ENCODE measurements at regions not wholly inside any gene's neighbourhood (a gene's known extent, or its start where the extent isn't known, plus 50 kb on each side); places are given as distances from the start of the nearest gene placed in this dataset.

DNA sequence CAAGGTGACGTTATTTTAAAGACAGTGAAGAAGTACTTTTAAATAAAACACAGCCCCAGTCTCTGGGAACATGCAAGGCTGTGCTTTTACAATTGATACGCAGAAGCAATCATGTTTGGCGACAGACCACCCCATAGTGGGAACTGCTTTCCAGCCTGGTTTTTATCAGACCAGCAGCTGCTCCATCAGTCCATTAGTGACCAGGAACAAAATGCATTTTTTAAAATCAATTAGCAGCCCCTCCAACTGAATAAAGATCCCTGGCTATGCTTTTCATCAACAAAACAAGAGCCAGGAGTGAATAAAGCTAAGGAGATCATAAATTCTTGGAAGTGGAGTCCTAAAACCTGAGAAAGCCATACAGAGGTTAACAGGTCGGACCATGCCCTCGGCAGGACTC, 153.0 kb upstream of the TENM3 start:
- FAIRE-seq: no peak

DNA sequence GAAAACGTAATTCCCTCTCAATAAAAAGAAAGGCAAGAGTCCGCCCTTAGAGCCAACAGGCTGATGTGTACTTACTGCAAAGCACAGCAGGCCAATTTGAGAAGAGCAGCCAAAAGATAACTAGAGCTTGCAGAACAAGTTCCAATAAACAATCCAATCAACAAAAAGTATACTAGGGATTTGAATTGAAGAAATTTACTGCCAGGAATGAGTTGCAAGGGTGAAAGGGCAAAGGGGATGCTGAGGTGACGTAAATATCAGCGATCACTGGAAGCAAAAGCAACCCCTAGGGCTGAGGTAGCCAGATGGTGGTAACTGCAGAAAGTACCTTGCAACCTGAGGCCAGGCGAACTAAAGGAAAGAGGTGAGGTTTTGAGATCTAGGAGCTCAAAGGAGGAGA, 152.1 kb upstream of the TENM3 start:
- FAIRE-seq: no peak

DNA sequence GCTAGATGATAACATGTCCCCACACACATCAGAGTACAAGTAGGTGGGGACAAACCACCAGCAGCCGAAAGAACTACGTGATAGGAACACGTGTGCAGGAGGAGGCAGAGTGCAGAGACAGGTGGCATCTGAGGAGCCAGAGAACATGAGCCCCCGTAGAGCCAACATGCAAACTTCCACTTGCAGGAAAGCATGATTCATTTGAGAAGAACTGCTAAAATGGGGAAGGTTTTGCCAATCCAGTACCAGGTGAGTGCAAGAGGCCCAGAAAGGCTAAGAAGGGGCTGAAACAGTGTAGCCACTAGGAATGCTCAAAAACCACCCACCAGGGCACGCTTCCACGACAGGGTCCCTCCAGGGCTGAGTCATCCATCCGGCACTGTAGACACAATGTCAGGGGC, 149.8 kb upstream of the TENM3 start:
- FAIRE-seq: no peak

DNA sequence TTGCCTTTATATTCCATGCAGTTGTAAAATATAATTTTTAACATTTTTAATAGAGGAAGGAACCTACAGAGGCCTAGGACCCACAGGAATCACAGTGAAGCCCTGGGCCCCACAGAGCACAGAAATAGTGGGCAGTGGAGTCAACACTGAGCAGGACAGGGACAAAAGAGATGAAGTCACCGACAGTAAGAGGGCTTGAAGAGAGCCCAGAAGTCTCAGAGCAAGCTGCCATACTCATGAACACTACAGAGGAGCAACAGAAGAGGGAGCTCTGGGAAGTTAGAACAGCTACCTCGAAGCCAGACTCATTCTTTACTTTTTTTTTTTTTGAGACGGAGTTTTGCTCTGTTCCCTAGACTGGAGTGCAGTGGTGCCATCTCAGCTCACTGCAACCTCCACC, 149.3 kb upstream of the TENM3 start:
- FAIRE-seq: no peak

DNA sequence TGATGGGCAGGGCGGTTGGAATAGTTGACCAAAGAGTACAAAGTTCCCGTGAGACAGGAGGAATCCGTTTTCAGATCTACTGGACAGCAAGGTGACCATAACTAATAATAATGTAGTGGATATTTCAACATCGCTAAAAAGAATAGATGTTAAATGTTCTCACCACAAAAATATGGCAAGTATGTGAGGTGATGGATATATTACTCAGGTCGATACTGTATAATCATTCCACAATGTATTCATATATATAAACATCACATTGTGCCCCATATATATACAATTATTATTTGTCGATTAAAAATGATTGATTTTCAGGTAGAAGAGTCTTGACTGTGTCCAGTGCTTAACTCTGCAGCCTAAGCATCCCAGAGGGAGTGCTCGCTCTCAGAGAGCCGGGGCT, 141.6 kb upstream of the TENM3 start:
- FAIRE-seq: no peak

DNA sequence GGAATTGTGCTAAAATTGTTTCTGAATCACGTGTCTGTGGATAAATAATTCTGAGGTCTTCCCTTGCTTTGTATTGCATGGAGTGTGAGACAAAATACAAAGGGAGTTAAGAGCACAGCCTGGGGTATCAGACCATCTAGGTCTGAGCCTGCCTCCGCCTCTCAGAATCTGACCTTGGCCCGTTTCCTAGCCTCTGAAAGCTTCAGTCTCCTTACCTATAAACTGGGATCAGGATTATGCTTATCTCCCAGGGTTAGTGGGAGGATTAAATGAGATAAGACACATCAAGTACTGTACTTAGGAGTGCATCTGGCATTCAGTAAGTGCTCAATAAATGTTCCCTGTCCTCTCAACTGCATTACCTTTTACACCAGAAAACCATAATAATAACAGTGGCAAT, 140.6 kb upstream of the TENM3 start:
- FAIRE-seq: no peak

DNA sequence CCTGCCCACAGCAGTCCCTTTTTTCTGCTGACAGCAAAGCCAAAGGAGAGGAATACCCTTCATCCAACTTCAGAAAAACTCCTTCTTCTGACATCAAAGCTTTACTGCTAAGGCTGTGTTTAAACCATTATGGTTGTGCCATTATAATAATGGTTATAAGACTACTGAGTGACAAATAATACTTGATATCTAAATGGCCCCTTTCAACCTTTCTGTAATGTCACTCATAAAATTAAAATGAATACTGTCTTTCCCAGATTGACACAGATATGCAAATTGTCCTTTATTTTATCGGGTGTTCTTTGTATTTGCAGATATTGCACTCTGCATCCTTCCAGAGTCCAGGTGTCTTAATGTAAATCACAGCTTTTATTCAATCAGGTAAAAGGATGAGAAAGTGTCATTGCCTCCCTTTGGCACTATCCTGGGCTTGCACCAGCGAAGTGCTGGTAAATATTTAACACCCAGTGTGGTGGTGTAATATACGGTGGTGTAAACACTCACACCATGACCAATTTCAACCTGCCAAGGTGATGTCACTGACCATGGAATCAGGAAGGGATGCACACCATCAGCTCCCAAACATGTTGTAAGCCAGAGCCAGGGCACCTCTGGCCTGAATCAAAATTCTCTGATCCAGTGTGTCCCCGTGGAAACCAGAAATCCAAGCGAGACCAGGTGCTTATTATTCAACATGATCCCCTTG, 139.4 kb upstream of the TENM3 start:
- FAIRE-seq: no peak

DNA sequence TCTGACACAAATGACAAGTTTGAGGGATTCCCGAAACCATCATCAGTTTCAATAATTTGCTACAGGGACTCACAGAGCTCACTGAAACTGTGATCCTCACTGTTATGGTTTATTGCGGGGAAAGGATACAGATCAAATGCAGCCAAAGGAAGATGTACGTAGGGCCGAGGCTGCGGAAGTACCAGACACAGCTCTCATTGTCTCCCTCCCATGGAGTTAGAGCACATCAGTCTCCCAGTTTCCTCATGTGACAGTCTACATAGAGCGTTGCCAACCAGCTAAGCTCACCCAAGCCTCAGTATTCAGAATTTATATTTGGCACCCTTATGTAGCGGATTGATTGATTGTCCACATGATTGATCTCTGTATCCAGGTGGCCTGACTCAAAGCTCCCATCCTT, 137.8 kb upstream of the TENM3 start:
- no peak for FAIRE-seq

DNA sequence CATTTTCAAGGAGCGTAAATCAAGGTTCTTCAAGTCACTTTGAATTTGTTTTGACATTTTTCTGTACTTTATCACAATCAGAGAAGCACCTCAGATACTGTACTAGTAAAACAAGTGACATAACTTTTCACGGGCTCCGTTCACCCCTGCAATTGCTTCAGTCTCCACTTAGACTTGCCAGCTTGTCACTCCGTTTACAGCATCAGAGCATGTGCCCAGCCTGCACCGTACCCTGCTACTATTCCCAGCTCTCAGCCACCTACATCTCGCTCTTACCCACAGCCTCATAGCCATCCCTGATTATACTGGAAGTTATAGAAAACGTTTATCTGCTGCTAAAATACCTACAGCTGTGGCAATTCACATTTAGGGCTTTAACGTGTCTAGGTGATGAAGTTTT, 135.3 kb upstream of the TENM3 start:
- no peak for FAIRE-seq

DNA sequence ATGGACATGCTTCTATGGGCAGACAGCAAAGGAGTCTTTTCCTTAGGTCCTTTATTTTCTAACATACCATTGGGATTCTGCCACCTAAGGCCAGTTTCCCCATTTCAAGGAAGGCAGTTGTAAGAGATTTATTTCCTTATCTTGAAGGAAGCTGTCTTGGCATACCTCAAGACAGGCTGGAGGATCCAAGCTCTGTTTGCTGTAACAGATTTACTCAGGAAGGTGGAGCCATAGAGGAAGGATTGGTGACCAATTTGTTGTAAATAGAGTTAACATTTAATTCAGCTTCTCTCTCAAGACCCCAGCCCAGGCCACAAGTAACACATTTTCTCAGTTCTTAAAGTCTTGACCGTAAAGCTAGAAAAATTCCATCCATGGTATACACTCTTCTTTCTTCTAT, 131.6 kb upstream of the TENM3 start:
- no peak for FAIRE-seq

DNA sequence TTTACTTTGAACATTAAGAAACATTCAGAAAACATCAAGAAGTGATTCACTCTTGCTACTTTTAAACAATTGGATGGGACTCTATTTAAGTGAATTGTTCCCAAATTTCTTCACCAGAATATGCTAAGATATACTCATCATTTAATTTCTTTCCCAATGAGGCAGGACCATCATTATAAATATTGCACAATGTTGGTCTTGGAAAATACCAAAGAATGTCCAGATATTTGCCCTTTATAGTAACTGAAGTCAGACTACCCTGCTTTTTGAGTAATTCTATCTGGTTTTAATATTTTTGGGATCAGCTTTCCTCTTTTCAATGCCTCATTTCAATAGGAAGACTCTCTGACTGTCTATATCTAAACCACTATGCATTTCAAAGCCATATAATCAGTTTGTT, 129.4 kb upstream of the TENM3 start:
- FAIRE-seq: no peak

DNA sequence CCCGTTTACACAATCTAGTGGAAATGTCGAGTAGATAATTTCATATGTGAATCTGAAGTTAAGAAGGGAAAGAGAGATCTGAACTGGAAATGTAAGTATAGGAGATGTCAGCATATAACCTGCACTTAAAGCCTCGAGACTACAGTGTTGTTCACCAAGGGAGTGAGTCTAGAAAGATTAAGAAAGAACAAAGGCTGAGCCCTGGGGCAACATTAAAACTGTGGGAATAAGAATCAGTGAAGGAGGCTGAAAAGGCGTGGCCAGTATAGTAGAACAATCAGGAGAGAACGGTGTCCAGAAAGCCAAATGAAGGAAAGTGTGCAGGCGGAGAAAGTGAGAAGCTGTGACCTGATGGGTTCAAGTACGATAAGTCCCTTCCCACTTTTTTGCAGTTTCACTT, 118.8 kb upstream of the TENM3 start:
- FAIRE-seq: no peak

DNA sequence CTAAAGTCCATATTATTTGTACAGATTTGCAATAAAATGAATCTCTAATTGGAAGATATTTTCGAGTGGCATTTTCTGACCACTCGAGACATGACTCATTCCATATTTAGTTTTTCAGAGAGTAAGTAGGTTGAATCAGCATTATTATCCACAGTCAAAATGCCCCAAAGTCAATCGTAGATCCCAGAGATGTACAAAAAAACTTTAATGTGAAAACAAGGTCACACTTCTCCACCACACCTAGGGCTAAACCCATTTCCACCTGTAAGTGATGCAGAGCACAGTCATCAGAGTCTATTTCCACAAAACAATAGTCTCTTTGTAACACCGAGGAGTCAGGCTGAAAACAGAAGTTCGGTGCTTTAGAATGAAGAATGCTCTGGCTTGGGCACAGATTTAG, 117.1 kb upstream of the TENM3 start:
- no peak for FAIRE-seq

DNA sequence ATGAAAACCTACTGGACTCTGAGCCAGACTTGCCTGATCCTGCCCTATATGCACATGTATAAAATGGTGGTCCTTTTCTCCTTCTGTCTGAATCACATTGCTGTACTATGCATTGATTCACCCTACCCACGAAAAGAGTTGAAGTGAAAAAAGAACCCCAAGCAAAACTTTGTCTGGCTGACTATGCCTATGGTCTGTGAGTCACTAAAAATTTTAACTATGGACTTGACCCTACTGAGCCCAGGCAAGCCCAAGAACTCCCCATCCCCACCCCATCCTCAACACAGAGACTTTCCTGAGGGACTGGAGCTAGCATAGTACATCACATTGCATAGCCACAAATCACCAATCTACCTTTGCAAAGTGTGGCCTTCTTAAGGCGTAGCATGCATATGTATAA, 116.6 kb upstream of the TENM3 start:
- FAIRE-seq: no peak

DNA sequence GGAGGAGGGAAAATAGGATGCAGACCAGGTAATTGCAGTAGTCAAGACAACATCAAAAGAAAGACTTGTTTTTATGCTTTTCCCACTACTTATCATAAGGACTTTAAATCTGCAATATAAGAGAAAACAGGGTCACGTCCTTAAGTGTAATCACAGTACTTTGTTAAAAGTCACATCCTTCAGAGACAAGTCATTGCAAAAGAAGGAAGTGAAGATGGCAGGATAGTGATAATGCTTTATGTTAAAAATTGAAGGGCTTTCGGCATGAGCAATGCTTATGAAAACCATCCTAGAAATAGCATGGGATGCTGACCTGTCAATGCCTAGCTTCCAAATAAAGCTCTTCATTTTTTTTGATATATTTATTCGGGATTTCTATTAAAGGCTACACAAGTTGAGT, 110.2 kb upstream of the TENM3 start:
- no peak for FAIRE-seq

DNA sequence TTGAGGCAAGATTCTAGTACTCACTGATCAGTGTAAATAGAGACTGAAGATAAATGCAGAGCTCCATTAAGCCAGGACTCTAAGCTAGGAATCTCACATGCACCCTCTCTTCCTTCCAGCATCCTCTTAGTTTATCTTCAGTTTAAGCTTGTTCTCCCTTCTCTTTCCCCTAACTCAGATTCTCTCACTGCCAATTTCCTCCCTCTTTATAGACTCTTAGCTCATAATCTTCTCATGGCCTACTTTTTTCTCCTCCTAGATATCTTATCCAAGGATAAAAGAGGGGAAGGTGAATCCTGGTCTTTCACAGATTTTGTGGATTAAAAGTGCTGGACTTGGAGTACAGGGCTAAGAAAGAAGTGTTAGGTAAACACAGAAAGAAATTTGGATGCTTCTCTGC, 108.9 kb upstream of the TENM3 start:
- FAIRE-seq: no peak

DNA sequence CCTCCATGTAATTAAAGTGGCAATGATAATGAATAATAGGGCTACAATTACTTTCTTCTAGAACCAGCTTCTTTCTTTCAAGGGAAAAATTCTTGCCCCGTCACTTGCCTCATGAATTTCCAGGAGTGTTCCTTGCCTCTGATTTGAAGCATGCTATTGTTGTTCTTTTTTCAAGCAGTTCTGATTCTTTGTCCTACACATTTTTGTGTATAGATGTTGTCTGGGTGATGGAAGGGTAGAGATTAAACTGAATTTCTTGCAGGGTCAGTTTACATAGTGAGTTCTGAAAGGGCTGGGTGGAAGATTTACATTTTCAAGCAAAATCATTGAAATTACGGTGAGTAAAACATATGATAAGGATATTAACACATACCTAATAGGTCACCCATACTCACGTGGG, 107.0 kb upstream of the TENM3 start:
- FAIRE-seq: no peak

DNA sequence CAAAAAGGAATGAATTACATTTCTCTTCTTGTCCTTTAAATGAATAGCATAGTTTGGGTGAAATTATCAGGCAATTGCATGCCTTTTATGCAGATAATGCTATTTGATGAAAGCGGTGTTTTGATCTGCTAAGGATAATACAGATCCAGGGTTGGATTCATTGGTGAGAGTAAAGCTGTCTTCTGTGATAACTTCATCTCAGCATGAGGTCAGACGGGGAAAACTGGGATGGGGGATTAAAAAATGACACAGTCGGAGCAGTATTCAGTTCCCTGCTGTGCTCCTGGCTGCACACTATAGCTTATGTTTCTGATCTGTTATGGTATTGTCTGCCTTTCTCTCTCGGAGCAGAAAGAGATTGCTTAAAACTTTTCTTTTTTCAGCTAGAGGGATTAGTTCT, 105.9 kb upstream of the TENM3 start:
- no peak for FAIRE-seq

DNA sequence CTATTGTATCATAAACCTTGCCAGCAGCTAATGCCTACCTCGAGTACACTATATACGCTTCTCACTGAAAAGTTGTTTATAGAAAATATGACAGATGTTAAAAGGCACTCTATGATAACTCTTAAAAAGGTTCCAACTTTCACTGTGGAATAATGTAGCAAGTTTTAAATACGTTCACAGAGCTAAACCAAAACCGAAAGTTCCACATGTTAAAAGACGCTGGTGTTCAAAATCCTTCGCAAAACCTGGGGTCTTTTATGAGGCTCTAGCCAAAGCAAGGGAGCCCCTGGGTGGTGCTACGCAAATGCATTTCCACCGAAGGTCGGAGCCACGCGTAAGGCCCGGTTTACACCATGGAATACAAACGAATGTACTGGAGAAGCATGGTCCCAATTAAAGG, 103.7 kb upstream of the TENM3 start:
- no peak for FAIRE-seq

DNA sequence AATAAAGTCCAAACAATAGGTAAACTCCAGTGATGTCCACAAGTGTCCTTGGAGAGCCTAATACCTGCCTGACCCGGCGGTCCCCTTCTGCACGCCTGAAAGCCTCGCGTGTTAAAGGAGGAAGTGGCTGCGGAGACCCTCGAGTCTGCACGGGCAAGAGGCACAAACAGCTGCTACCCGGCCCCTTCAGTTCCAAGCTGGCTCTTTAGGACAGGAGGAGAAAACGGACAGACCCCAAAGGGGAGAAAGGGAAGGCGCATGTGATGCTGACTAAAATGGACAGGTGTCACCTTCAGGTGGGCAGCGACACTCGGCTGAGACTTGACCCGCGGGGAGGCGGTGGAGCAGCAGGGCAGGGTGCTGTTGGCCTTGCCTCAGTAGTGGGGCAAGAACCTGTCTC, 102.7 kb upstream of the TENM3 start:
- no peak for FAIRE-seq

DNA sequence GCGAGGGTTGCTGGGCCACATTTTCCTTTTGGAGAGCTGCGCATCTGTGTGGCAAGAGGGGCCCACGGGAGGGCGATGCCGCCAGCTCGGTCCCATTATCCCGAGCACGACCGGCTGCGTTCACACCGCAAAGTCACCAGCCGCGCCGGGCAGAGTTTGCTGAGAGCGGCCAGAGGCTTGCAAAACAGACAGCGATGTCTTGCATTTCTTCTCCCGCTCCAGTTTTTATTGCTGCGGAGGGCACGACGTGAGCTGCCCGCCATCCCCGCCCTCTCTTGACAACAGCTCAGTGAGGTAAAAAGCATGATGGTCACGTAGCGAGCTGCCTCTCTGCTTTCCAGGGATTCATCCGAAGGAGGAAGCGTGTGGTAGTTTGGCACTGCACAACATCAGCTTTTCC, 102.1 kb upstream of the TENM3 start:
- FAIRE-seq: no peak

DNA sequence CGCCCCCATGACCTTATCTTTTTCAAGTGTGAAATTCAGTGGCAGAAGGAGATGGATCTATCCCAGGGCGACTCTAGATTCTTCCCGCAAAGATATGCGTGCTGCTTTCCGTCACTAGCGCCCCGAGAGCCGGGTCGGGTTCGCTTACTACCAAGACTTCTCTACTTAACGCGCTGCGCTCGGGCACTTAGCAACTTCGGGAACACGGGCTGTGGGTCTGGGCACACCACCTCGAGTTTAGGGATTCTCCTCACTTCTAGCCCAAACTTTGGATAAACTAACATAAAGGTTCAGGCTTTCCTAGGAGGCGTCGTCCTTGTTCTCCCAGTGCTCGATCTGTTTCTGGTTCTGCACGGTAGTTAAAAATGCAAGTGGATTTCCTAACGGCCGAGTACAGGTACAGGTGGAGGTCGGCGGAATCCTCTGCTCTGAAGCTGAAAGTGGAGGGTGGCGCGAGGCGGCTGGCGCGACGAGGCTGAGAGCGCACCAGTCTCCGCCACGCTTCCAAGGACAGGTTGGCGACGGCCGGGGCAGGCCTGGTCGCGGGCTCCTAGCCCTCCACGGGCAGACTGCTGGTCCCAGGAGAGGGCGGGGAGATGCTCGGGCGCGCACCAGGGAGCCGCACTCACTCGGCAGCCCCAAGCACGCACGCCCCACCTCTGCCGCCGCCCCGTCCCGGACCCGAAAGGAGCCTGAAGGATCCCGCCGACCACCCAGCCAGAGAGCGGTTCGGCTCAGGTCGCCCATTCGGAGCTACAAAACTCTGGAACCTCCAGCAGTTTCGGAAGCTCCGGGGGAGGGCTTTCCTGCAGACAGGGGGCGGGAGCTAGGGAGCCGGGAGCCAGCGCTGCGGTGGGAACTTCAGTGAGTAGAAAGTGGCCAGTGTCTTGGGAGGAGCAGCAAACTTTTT, 100.8 kb upstream of the TENM3 start:
- FAIRE-seq: no peak

DNA sequence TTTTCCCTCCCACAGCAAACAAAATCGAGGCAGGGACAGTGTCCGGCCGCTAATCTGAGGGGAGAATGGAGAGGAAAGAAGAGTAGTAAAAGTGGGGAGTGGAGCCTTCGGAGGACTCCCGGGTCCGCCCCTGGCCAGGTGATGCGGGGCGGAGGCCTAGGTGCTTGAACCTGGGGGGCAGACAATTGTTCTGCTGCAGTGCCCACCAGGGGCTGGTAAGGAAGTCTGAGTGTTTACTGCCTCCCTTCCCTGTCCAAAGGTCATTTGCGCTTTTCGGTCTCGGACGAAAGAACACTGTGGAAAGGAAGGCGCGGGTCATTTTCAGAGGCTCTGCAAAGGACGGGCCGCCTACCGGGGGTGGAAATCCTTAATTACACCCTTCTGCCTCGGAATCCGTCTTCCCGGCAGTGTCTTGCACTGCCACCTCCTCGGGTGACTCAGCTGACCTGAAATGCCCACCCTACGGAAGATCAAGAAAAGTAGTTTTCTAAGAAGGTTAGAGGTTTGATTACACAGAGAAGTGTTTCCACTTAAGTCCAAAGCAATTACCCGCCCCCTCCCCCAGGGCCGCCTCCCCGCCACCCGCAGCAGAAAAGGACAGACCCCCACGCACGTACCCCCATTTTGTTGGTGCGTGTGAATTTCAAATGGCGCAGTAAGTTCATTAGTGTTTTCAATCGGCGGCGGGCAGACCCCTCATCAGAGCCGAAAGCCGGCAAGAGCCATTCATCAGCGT, 99.9 kb upstream of the TENM3 start:
- no peak for FAIRE-seq
